Aorta (tissue), 5 donors: ENCODE measurements at regions not wholly inside any gene's neighbourhood (a gene's known extent, or its start where the extent isn't known, plus 50 kb on each side); places are given as distances from the start of the nearest gene placed in this dataset.
A peak's percentile ranks its signal among the peaks of the same experiment; 100 is the strongest.

ENCODE experiments used
- ATAC-seq: fragments of 200-7000 bp; cut with Tn5 transposase; one replicate; pipeline ENCODE4 v1.9.1; 2022; ENCODE audit warnings: moderate library complexity; ENCODE audit not compliant: low FRiP score
- DNase-seq, 2 donors: peaks; one replicate each; pipeline ENCODE4 v3.0.0-alpha.2; 2020
- H3K27ac ChIP-seq, 2 donors: one replicate each; pipeline ENCODE4 v1.5.1; 2013; ENCODE audit warnings: low read length in 2 of 2, mild to moderate bottlenecking in 2 of 2, moderate library complexity in 2 of 2, control low read depth in 1 of 2, inconsistent platforms in 1 of 2, low read depth in 1 of 2
- H3K27me3 ChIP-seq, 2 donors: one replicate each; pipeline ENCODE4 v1.6.1; 2013; ENCODE audit warnings: control low read depth in 1 of 2, low read length in 1 of 2, mild to moderate bottlenecking in 1 of 2, moderate library complexity in 1 of 2; ENCODE audit not compliant: insufficient read depth in 2 of 2, control insufficient read depth in 1 of 2
- H3K36me3 ChIP-seq, 2 donors: one replicate each; pipeline ENCODE4 v1.6.1; 2013; ENCODE audit warnings: control low read depth in 1 of 2, low read length in 1 of 2, mild to moderate bottlenecking in 1 of 2; ENCODE audit not compliant: insufficient read depth in 2 of 2, control insufficient read depth in 1 of 2
- H3K4me1 ChIP-seq, 2 donors: one replicate each; pipeline ENCODE4 v1.6.1; 2013; ENCODE audit warnings: low read length in 2 of 2, control low read depth in 1 of 2, mild to moderate bottlenecking in 1 of 2, moderate library complexity in 1 of 2; ENCODE audit not compliant: insufficient read depth in 2 of 2, control insufficient read depth in 1 of 2
- H3K4me3 ChIP-seq, 2 donors: one replicate each; pipeline ENCODE4 v1.5.1; 2013; ENCODE audit warnings: low read length in 2 of 2, control low read depth in 1 of 2, mild to moderate bottlenecking in 1 of 2
- H3K9me3 ChIP-seq: one replicate; pipeline ENCODE4 v1.6.1; 2013; ENCODE audit warnings: mild to moderate bottlenecking, low read length; ENCODE audit not compliant: control insufficient read depth
- WGBS, 2 donors: extraction: QIAGEN DNeasy Blood & Tissue Kit; methylation state at CpG; one replicate each; pipeline ENCODE4 v1.1.7; 2013; 5-methylcytosine and 5-hydroxymethylcytosine counted together
- intact Hi-C, 2 donors: fragments of 100-400 bp; cut with DNase I; formaldehyde crosslinking; loops; one replicate each; pipeline versions ENCODE4 v1.14.2 to v1.15.0; 2022
- donor health status: healthy with polysubstance abuse.
- donor health status: Bipolar disorder and iron deficiency.
- donor health status: DM: no; HTN: no; CAD: no.
- donor health status: DM: no; HTN: no; CAD: no.
- donor health status: DM: yes; HTN: yes; CAD: no.

GRCh38 chr1:82972841-82973553 is 1025.9 kb downstream of the TTLL7 start:
- ATAC-seq: no peak
- H3K4me1 ChIP-seq: no peaks in the 10 kb centered on the region
- WGBS, 2 donors: 85 to 90% methylated on average over 15 of the region's 15 CpGs
- no peaks in the 10 kb centered on the region for H3K9me3 ChIP-seq
- DNase-seq: no peak
- no peak overlapping the region for H3K27ac ChIP-seq
- H3K4me3 ChIP-seq: no peak overlapping the region
- H3K27me3 ChIP-seq: no peaks in the 10 kb centered on the region
- intact Hi-C loops: no loop called here
- H3K36me3 ChIP-seq: no peaks in the 10 kb centered on the region

GRCh38 chr1:82969340-82969739 is 1029.6 kb downstream of the TTLL7 start:
- H3K4me1 ChIP-seq: peaks cover 0 to 3% of the 10 kb centered on the region in 2 donors
- DNase-seq (no peak), ATAC-seq (no peak)
- intact Hi-C loops: no loop called here
- no peak overlapping the region for H3K4me3 ChIP-seq
- no peaks in the 10 kb centered on the region for H3K27me3 ChIP-seq
- no peaks in the 10 kb centered on the region for H3K36me3 ChIP-seq
- H3K9me3 ChIP-seq: no peaks in the 10 kb centered on the region
- H3K27ac ChIP-seq: no peak overlapping the region
- WGBS, 2 donors: 75 to 91% methylated on average over 2 of the region's 2 CpGs

- H3K27me3 ChIP-seq: no peaks in the 10 kb centered on the region
- no peak overlapping the region for H3K4me3 ChIP-seq
- no peak for ATAC-seq
- H3K36me3 ChIP-seq: no peaks in the 10 kb centered on the region
- peaks cover 0 to 3% of the 10 kb centered on the region in 2 donors for H3K4me1 ChIP-seq
- H3K9me3 ChIP-seq: no peaks in the 10 kb centered on the region
- no peak for DNase-seq
- H3K27ac ChIP-seq: no peak overlapping the region
- intact Hi-C loops: no loop called here
- 57 to 65% methylated on average over 2 of the region's 2 CpGs for WGBS, 2 donors
Observed at GRCh38 chr1:82962658-82963057, 1036.3 kb downstream of the TTLL7 start.

- Histone ChIP-seq H3K27ac (no peak overlapping the region), H3K27me3 (no peaks in the 10 kb centered on the region), H3K4me3 (no peak overlapping the region), H3K4me1 (no peaks in the 10 kb centered on the region), H3K36me3 (no peaks in the 10 kb centered on the region), H3K9me3 (no peaks in the 10 kb centered on the region)
- WGBS, 2 donors: 94 to 97% methylated on average over 6 of the region's 6 CpGs
- no peak for ATAC-seq
- DNase-seq: no peak
- intact Hi-C loops: no loop called here
Observed at GRCh38 chr1:82950606-82951200, 1048.2 kb downstream of the TTLL7 start.

GRCh38 chr1:82948386-82948785 is 1050.5 kb downstream of the TTLL7 start:
- 23 to 25% methylated on average over 1 of the region's 1 CpG for WGBS, 2 donors
- ATAC-seq: no peak
- intact Hi-C loops: no loop called here
- DNase-seq: no peak
- no peaks in the 10 kb centered on the region for H3K9me3 ChIP-seq
- H3K27me3 ChIP-seq: no peaks in the 10 kb centered on the region
- no peaks in the 10 kb centered on the region for H3K36me3 ChIP-seq
- no peak overlapping the region for H3K4me3 ChIP-seq
- no peaks in the 10 kb centered on the region for H3K4me1 ChIP-seq
- H3K27ac ChIP-seq: no peak overlapping the region

- no peak for ATAC-seq
- DNase-seq: no peak
- no peaks in the 10 kb centered on the region for H3K27me3 ChIP-seq
- H3K27ac ChIP-seq: no peak overlapping the region
- no peaks in the 10 kb centered on the region for H3K9me3 ChIP-seq
- no peaks in the 10 kb centered on the region for H3K36me3 ChIP-seq
- 85 to 93% methylated on average over 2 of the region's 2 CpGs for WGBS, 2 donors
- intact Hi-C loops: no loop called here
- H3K4me1 ChIP-seq: no peaks in the 10 kb centered on the region
- no peak overlapping the region for H3K4me3 ChIP-seq
Observed at GRCh38 chr1:82947278-82947677, 1051.7 kb downstream of the TTLL7 start.

- H3K36me3 ChIP-seq: no peaks in the 10 kb centered on the region
- H3K4me1 ChIP-seq: no peaks in the 10 kb centered on the region
- WGBS, 2 donors: 94 to 97% methylated on average over 3 of the region's 3 CpGs
- intact Hi-C loops: no loop called here
- ATAC-seq (no peak), DNase-seq (no peak)
- H3K27me3 ChIP-seq: no peaks in the 10 kb centered on the region
- H3K4me3 ChIP-seq: no peak overlapping the region
- H3K27ac ChIP-seq: no peak overlapping the region
- no peaks in the 10 kb centered on the region for H3K9me3 ChIP-seq
Observed at GRCh38 chr1:82946096-82946605, 1052.8 kb downstream of the TTLL7 start.

GRCh38 chr1:82944822-82945221 is 1054.1 kb downstream of the TTLL7 start:
- WGBS, 2 donors: 54 to 59% methylated on average over 1 of the region's 1 CpG
- H3K36me3 ChIP-seq: no peaks in the 10 kb centered on the region
- no peak for ATAC-seq

GRCh38 chr1:82934074-82934473 is 1064.9 kb downstream of the TTLL7 start:
- Histone ChIP-seq H3K36me3 (no peaks in the 10 kb centered on the region), H3K27ac (no peak overlapping the region), H3K4me1 (no peaks in the 10 kb centered on the region), H3K27me3 (no peaks in the 10 kb centered on the region), H3K4me3 (no peak overlapping the region), H3K9me3 (peaks cover 4% of the 10 kb centered on the region)
- ATAC-seq: no peak
- WGBS, 2 donors: 94% methylated on average over 2 of the region's 2 CpGs
- intact Hi-C loops: no loop called here
- DNase-seq: peak in 1 of 2 donors; percentile 43

More at GRCh38 chr1:82944822-82945221, 1054.1 kb downstream of the TTLL7 start:
- Histone ChIP-seq H3K9me3 (no peaks in the 10 kb centered on the region), H3K4me1 (no peaks in the 10 kb centered on the region), H3K4me3 (no peak overlapping the region), H3K27ac (no peak overlapping the region), H3K27me3 (no peaks in the 10 kb centered on the region)
- no peak for DNase-seq
- intact Hi-C loops: no loop called here
